HFFc6 (cell line): ENCODE measurements at regions not wholly inside any gene's neighbourhood (a gene's known extent, or its start where the extent isn't known, plus 50 kb on each side); places are given as distances from the start of the nearest gene placed in this dataset.

Experiments used
- DNase-seq: peaks from one replicate; pipeline ENCODE4 v3.0.0-alpha.2; 2018
- H3K27ac Mint-ChIP-seq: 2 replicates; pipeline ENCODE4 v1.8.0; 2020; ENCODE audit warnings: mild to moderate bottlenecking, mixed read lengths
- H3K27me3 Mint-ChIP-seq: 2 replicates; pipeline ENCODE4 v1.8.0; 2021; ENCODE audit warnings: mild to moderate bottlenecking, moderate library complexity, mixed read lengths; ENCODE audit not compliant: insufficient read depth
- H3K36me3 Mint-ChIP-seq: 2 replicates; pipeline ENCODE4 v1.8.0; 2021; ENCODE audit warnings: low read depth, mixed read lengths
- H3K4me1 Mint-ChIP-seq: 2 replicates; pipeline ENCODE4 v1.8.0; 2020; ENCODE audit warnings: low read depth, mixed read lengths
- H3K4me3 Mint-ChIP-seq: 2 replicates; pipeline ENCODE4 v1.8.0; 2020; ENCODE audit warnings: mild to moderate bottlenecking, moderate library complexity, mixed read lengths
- H3K9me3 Mint-ChIP-seq: 2 replicates; pipeline ENCODE4 v1.8.0; 2020; ENCODE audit warnings: mild to moderate bottlenecking, mixed read lengths
- TF ChIP-seq, protein P1 (sequence below): fragments of 200-600 bp; sonication (generic); IDR thresholded peaks from 2 replicates; pipeline ENCODE4 v1.5.0; 2021; ENCODE audit warnings: antibody characterized with exemption, mild to moderate bottlenecking

DNA sequence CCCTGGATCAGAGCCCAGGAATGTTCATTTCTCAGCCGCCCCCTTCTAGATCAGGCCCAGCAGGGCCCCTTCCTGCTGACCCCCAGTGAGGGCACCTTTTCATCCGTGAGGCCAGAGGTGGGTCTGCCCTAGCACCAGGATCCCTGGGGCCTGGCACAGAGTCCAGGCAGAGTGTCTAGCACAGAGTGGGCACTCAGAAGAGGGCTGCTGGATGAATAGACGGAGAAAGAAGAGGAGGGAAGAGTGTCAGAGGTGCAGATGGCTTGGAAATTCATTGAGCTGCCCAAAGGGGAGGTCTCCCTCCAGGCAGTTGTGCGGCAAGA is 106.5 kb downstream of the CPZ start:
- H3K9me3 Mint-ChIP-seq: no peaks in the 10 kb centered on the region; the same call in 1 of the 2 replicates
- H3K27ac Mint-ChIP-seq: no peak overlapping the region
- no peak for DNase-seq
- no peaks in the 10 kb centered on the region for H3K36me3 Mint-ChIP-seq
- no peaks in the 10 kb centered on the region for H3K4me1 Mint-ChIP-seq
- H3K4me3 Mint-ChIP-seq: no peak overlapping the region
- H3K27me3 Mint-ChIP-seq: peaks cover 32% of the 10 kb centered on the region
- TF ChIP-seq, protein P1, sequence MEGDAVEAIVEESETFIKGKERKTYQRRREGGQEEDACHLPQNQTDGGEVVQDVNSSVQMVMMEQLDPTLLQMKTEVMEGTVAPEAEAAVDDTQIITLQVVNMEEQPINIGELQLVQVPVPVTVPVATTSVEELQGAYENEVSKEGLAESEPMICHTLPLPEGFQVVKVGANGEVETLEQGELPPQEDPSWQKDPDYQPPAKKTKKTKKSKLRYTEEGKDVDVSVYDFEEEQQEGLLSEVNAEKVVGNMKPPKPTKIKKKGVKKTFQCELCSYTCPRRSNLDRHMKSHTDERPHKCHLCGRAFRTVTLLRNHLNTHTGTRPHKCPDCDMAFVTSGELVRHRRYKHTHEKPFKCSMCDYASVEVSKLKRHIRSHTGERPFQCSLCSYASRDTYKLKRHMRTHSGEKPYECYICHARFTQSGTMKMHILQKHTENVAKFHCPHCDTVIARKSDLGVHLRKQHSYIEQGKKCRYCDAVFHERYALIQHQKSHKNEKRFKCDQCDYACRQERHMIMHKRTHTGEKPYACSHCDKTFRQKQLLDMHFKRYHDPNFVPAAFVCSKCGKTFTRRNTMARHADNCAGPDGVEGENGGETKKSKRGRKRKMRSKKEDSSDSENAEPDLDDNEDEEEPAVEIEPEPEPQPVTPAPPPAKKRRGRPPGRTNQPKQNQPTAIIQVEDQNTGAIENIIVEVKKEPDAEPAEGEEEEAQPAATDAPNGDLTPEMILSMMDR: no peak

DNA sequence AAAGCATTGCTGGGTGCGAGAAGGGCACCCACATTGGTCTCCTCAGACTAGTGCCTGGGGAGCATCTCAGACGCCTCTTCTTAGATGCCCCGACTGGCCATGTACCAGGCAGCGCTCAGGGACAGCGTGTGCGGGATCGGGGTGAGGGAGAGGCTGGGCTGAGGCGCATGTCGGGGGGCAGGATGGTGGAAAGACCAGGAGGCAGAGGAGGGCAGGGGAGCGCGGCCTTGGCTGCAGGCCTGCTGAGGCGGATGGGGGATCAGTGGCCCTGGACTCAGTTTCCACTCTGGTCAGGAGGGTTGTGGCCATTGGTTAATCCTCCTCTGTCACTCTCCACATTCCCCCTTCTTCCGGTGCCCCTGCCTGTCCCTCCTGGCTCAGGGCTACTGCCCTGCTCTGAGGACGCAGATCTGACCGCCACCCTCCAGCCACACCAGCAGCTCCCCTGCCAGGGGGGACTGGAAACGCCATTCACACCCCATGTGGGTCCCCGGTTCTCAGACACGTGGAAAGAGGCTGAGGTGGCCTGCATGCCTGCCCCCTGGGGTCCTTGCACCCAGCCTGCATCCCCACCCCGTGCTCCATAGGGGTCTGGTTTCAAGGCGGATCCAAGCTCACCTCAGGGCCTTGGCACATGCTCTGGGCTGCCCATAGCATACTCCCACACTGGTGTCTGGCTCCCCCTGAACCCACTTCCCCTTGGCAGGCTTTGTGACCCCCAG is 105.9 kb downstream of the CPZ start:
- no peaks in the 10 kb centered on the region for H3K4me1 Mint-ChIP-seq
- H3K4me3 Mint-ChIP-seq: no peak overlapping the region
- no peak for DNase-seq
- H3K27me3 Mint-ChIP-seq: peaks cover 36% of the 10 kb centered on the region
- H3K9me3 Mint-ChIP-seq: no peaks in the 10 kb centered on the region; the same call in 1 of the 2 replicates
- TF ChIP-seq, protein P1: no peak
- H3K36me3 Mint-ChIP-seq: no peaks in the 10 kb centered on the region
- H3K27ac Mint-ChIP-seq: no peak overlapping the region

DNA sequence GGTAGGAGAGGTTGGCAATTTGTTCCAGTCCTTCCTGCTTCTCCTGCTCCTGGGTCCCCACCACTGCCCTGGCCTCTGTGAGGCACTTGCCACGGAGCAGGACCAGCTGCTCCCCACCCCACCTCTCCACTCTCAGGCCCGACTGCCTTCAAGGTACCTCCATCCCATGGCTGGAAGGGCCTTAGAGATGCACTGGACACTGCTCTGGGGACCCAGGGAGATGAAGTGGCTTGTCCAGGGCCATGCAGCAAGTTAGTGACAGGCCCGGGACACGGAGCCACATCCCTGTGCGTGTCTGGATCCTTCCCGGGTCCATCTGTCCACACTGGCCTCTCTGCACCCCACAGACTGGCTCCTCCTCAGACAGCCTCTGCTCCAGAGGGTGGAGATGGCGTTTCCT is 105.3 kb downstream of the CPZ start:
- Mint-ChIP-seq H3K4me1 (no peaks in the 10 kb centered on the region), H3K9me3 (no peaks in the 10 kb centered on the region; the same call in 1 of the 2 replicates), H3K36me3 (no peaks in the 10 kb centered on the region), H3K27me3 (peaks cover 38% of the 10 kb centered on the region), H3K4me3 (no peak overlapping the region), H3K27ac (no peak overlapping the region)
- no peak for DNase-seq
- TF ChIP-seq, protein P1: no peak

DNA sequence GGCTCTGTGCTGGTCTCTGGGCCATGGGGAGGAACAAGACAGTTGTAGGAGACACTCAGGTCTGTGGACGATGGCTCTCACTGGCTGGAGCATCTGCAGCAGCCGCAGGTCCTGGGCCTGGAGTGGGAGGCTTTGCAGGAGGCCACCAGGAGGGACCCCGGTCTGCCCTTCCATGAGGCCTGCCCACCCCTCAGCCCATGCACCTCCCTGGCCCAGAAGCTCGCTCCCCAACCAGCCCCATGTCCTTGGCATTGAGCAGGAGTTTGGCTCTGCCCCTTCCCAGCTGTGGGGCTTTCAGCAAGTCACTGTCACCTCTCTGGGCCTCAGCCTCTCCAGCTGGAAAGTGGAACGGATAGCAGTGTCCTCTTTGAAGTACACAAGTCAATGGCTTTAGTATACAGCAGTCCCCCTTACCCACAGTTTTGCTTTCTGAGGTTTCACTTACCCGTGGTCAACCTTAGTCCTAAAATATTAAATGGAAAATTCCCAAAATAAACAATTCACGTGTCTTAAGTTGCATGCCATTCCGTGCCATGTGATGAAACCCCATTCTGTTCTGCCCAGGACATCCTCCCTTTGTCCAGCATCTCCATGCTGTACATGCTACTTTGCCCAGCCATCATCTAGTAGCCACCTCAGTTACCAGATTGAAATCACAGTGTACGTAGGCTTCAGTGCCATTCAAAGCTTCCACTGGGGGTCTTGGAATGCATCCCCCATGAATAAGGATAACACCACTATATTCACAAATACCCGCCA is 104.0 kb downstream of the CPZ start:
- H3K9me3 Mint-ChIP-seq: no peaks in the 10 kb centered on the region; the same call in 1 of the 2 replicates
- TF ChIP-seq, protein P1: no peak
- H3K4me3 Mint-ChIP-seq: no peak overlapping the region
- no peak overlapping the region for H3K27ac Mint-ChIP-seq
- DNase-seq: no peak
- H3K36me3 Mint-ChIP-seq: no peaks in the 10 kb centered on the region
- no peaks in the 10 kb centered on the region for H3K4me1 Mint-ChIP-seq
- H3K27me3 Mint-ChIP-seq: peaks cover 27% of the 10 kb centered on the region

DNA sequence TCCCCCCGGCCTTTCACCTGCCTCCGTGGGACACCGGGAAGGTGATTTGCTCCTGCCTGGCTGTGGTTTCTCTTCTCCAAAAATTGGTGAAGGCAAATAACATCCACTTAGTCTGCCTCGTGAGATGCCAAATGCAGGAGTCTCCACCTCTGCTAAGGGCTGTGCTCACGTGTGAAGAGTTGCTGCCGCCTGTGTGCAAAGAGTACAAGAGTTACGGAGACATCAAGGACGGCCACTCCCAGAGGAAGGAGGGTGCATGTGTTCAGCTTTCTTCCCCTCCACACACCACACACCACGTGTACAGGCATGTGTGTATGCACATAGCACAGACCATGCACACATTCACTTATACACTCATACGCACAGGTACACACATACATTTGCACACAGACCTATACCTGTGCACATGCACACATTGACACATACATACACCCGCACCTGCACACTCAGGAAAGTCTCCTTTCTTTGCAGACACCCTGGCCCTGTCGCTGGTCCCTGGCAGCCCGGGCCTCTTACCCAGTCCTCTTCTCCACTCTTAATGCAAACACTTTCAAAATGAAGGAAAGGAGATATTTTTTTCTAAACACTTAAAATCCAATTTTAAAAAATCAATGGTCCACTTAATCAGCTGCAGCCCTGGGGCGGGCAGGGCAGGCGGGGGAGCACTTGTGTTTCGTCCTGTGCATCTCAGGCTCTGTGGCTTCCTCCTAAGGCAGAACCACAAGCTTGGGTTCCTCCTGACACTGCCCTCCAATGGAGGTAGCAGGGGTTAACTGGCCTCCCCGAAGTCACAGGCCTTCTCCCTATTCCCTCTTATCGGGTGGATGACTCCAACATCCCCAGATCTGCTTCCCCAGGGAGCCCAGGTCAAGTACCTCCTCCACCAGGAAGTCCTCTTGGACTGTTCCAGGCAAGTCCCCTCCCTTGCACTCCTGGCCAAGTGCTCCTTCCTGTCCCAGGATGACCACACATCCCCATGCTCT is 103.0 kb downstream of the CPZ start:
- Mint-ChIP-seq H3K4me1 (no peaks in the 10 kb centered on the region), H3K27ac (no peak overlapping the region), H3K27me3 (peaks cover 28% of the 10 kb centered on the region), H3K9me3 (no peaks in the 10 kb centered on the region; the same call in 1 of the 2 replicates), H3K4me3 (no peak overlapping the region), H3K36me3 (no peaks in the 10 kb centered on the region)
- DNase-seq: no peak
- TF ChIP-seq, protein P1: no peak
